ENCODE measurements at regions not wholly inside any gene's neighbourhood (a gene's known extent, or its start where the extent isn't known, plus 50 kb on each side); places are given as distances from the start of the nearest gene placed in this dataset.

DNA sequence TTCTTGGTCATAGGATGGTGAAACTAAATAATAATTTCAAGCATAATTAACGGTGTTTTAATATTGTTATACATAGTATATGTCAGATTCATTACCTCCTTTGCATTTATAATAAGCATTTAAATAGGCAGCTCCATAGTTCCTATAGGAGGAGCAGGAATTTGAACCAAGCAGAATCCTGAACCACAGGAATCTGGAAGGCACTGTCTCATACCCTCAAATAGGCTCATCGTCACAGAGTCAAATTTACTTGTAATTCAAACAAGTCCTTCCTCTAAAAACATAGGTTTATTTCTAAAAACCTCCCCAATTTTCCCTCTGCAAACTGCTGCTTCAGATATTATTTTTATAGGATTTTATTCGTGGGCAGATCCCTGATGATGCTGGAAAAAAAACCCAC is 376.3 kb upstream of the ARHGEF26 start:
- intact Hi-C loops (cut with micrococcal nuclease; ENCODE audit: unreplicated experiment), result no loop called here
- no peak for ATAC-seq
- in situ Hi-C loops (cut with MboI), result no loop called here
- Histone ChIP-seq H3K9ac (ENCODE audit: control insufficient read depth, insufficient read depth, low read length) (no peak overlapping the region), H3K4me3 (no peak overlapping the region), H3K27ac (ENCODE audit: control insufficient read depth, insufficient read depth) (no peak overlapping the region), H3K36me3 (ENCODE audit: control insufficient read depth in 2 of 2, insufficient read depth in 2 of 2, low read length in 1 of 2) (no peaks in the 10 kb centered on the region), H3K79me2 (ENCODE audit: control insufficient read depth, insufficient read depth, low read length) (no peaks in the 10 kb centered on the region), H3K4me2 (ENCODE audit: control insufficient read depth, insufficient read depth) (no peak overlapping the region), H2AFZ (ENCODE audit: control insufficient read depth, low read depth, low read length) (no peak overlapping the region), H3K9me3 (replicated peaks; ENCODE audit: control insufficient read depth, insufficient read depth, low read length) (no peaks in the 10 kb centered on the region), H4K20me1 (ENCODE audit: control insufficient read depth, insufficient read depth) (no peaks in the 10 kb centered on the region), H3K27me3 (replicated peaks in 1 of 2; ENCODE audit: control insufficient read depth in 2 of 2, insufficient read depth in 2 of 2, low read length in 1 of 2) (no peaks in the 10 kb centered on the region), H3K4me1 (ENCODE audit: control insufficient read depth, insufficient read depth, low read length) (no peaks in the 10 kb centered on the region)
- 0% methylated on average over 3 of the region's 3 CpGs for WGBS (ENCODE audit: insufficient coverage, insufficient replicate concordance, low lambda C conversion rate, missing lambda C conversion rate)
- RAD21 ChIA-PET (ENCODE audit: unreplicated experiment), result no interaction called here
- DNase-seq (ENCODE audit: low read depth, low spot score), result no peak
- BruUV-seq (replicated peaks), result no TSS peak
- SMC1A ChIA-PET (ENCODE audit: uncharacterized antibody, unreplicated experiment), result no interaction called here
- CTCF ChIA-PET, result no interaction called here
- FAIRE-seq, result no peak
- POLR2A ChIA-PET, result no interaction called here
- TF ChIP-seq EED (IDR thresholded peaks at IDR 0.05; ENCODE audit: low read depth) (no peak), REST (IDR thresholded peaks at IDR 0.05; ENCODE audit: low read depth, low read length) (no peak), JUND (IDR thresholded peaks at IDR 0.05; ENCODE audit: low read depth, low read length) (no peak), GATAD2B (conservative IDR thresholded peaks at IDR 0.05; ENCODE audit: low read depth) (no peak), SREBF2 (IDR thresholded peaks at IDR 0.05; ENCODE audit: low read length) (no peak), HDAC2 (IDR thresholded peaks at IDR 0.05) (no peak), FOS (IDR thresholded peaks at IDR 0.05; ENCODE audit: borderline replicate concordance, extremely low read depth, insufficient read length) (no peak), IKZF2 (IDR thresholded peaks at IDR 0.05) (no peak), BCL3 (IDR thresholded peaks at IDR 0.05; ENCODE audit: borderline replicate concordance, insufficient read depth, low read depth, low read length, poor library complexity, severe bottlenecking) (no peak), NBN (IDR thresholded peaks at IDR 0.05) (no peak), CTCF (IDR thresholded peaks at IDR 0.05 in 2 of 3, conservative IDR thresholded peaks at IDR 0.05 in 1 of 3; ENCODE audit: control insufficient read depth in 2 of 3, extremely low read depth in 1 of 3, insufficient read depth in 1 of 3, low read depth in 3 of 3, low read length in 3 of 3) (no peak), MXI1 (IDR thresholded peaks at IDR 0.05; ENCODE audit: low read depth, low read length) (no peak), POLR2A (IDR thresholded peaks at IDR 0.05; ENCODE audit: low read depth, low read length) (no peak), BRCA1 (IDR thresholded peaks at IDR 0.05; ENCODE audit: low read depth, low read length) (no peak)
- TF ChIP-seq, protein P1, sequence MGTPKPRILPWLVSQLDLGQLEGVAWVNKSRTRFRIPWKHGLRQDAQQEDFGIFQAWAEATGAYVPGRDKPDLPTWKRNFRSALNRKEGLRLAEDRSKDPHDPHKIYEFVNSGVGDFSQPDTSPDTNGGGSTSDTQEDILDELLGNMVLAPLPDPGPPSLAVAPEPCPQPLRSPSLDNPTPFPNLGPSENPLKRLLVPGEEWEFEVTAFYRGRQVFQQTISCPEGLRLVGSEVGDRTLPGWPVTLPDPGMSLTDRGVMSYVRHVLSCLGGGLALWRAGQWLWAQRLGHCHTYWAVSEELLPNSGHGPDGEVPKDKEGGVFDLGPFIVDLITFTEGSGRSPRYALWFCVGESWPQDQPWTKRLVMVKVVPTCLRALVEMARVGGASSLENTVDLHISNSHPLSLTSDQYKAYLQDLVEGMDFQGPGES (IDR thresholded peaks at IDR 0.05), result no peak
- TF ChIP-seq, protein P2, sequence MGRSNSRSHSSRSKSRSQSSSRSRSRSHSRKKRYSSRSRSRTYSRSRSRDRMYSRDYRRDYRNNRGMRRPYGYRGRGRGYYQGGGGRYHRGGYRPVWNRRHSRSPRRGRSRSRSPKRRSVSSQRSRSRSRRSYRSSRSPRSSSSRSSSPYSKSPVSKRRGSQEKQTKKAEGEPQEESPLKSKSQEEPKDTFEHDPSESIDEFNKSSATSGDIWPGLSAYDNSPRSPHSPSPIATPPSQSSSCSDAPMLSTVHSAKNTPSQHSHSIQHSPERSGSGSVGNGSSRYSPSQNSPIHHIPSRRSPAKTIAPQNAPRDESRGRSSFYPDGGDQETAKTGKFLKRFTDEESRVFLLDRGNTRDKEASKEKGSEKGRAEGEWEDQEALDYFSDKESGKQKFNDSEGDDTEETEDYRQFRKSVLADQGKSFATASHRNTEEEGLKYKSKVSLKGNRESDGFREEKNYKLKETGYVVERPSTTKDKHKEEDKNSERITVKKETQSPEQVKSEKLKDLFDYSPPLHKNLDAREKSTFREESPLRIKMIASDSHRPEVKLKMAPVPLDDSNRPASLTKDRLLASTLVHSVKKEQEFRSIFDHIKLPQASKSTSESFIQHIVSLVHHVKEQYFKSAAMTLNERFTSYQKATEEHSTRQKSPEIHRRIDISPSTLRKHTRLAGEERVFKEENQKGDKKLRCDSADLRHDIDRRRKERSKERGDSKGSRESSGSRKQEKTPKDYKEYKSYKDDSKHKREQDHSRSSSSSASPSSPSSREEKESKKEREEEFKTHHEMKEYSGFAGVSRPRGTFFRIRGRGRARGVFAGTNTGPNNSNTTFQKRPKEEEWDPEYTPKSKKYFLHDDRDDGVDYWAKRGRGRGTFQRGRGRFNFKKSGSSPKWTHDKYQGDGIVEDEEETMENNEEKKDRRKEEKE (IDR thresholded peaks at IDR 0.05), result no peak

Measured in GM12878 (cell line).